Lung (tissue), 11 donors: ENCODE measurements at regions not wholly inside any gene's neighbourhood (a gene's known extent, or its start where the extent isn't known, plus 50 kb on each side); places are given as distances from the start of the nearest gene placed in this dataset.

Source experiments
- ATAC-seq: fragments of 200-7000 bp; cut with Tn5 transposase; one replicate; pipeline ENCODE4 v1.9.1; 2020; ENCODE audit warnings: moderate number of reproducible peaks; ENCODE audit not compliant: insufficient read depth, low FRiP score
- DNase-seq, 3 donors: peaks; one replicate each; pipeline ENCODE4 v3.0.0-alpha.2; 2013 to 2017
- H3K27ac ChIP-seq, 2 donors: one replicate each; pipeline ENCODE4 v1.5.1; 2013; ENCODE audit warnings: mild to moderate bottlenecking in 2 of 2, moderate library complexity in 2 of 2, control low read depth in 1 of 2, inconsistent platforms in 1 of 2, low read depth in 1 of 2, low read length in 1 of 2
- H3K27me3 ChIP-seq, 3 donors: one replicate each; pipeline ENCODE4 v1.5.1; 2013; ENCODE audit warnings: low read length in 2 of 3; ENCODE audit not compliant: control insufficient read depth in 3 of 3, insufficient read depth in 3 of 3
- H3K36me3 ChIP-seq, 4 donors: one replicate each; pipeline ENCODE4 v1.5.1; 2013; ENCODE audit warnings: low read length in 4 of 4, mild to moderate bottlenecking in 1 of 4, moderate library complexity in 1 of 4; ENCODE audit not compliant: control insufficient read depth in 4 of 4, insufficient read depth in 4 of 4
- H3K4me1 ChIP-seq, 5 donors: one replicate each; pipeline ENCODE4 v1.5.1; 2013; ENCODE audit warnings: low read length in 5 of 5, mild to moderate bottlenecking in 2 of 5, moderate library complexity in 1 of 5; ENCODE audit not compliant: control insufficient read depth in 5 of 5, insufficient read depth in 5 of 5
- H3K4me3 ChIP-seq: one replicate; pipeline ENCODE4 v1.5.1; 2013; ENCODE audit warnings: mild to moderate bottlenecking, control low read depth, moderate library complexity
- H3K9ac ChIP-seq, 2 donors: one replicate each; pipeline ENCODE4 v1.5.1; 2013; ENCODE audit warnings: low read length in 2 of 2, control low read depth in 1 of 2; ENCODE audit not compliant: insufficient read depth in 1 of 2
- H3K9me3 ChIP-seq, 4 donors: one replicate each; pipeline ENCODE4 v1.5.1; 2013; ENCODE audit warnings: low read length in 3 of 4, mild to moderate bottlenecking in 1 of 4, moderate library complexity in 1 of 4; ENCODE audit not compliant: control insufficient read depth in 4 of 4, insufficient read depth in 3 of 4
- WGBS, 2 donors: extraction: QIAGEN DNeasy Blood & Tissue Kit; methylation state at CpG; one replicate each; pipeline ENCODE4 v1.1.7; 2013; 5-methylcytosine and 5-hydroxymethylcytosine counted together
- TF ChIP-seq, protein P1 (sequence below): IDR thresholded peaks from 2 replicates; pipeline ENCODE4 v1.5.1; 2012; ENCODE audit warnings: mild to moderate bottlenecking; ENCODE audit errors: control extremely low read depth, extremely low read depth
- donor health status: control.
- donor health status: control.
- donor health status: Bipolar disorder and iron deficiency.
- donor health status: healthy.
- donor health status: DM: yes; HTN: yes; CAD: no.

DNA sequence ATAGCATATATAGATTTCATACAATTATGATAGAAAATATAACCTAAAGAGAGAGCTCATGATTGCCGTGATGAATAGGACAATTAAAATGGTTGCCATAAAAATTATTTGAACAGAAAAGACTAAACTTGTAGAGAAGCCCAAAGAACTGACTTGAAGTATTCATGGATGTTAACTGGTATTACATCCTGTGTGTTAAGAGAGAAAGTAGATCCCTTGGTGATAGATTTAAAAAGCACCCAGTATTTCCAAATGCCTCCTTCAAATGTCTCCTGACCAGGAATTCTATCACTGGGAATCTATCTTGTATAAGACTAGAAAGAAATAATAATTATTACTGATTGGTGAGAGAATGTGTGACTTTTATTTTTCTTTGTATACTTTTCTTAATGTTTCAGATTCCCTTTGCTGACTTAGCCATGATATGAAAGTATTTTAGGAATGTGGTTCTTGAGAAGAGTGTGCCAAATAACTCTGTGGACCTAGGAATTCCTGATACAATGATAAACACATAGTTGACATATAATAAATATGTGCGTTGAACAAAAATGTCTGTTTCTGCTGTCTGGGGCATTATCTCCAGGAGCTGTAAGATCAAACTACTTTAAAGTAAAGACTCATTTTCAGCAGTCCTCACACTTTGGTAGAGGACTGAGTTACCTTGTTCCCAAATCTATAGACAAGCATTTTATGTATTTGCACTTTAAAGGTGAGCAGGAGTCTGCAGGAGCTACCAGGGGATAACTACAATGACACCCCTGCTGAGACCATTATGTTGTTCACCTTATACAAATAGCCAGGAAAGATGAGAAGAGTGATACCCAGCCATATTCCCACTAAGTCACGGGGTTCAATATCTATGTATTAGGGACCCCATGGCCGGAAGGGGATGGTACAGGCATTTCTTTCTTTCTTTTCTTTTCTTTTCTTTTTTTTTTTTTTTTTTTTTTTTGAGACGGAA, 211.1 kb upstream of the TLE4 start:
- TF ChIP-seq, protein P1, sequence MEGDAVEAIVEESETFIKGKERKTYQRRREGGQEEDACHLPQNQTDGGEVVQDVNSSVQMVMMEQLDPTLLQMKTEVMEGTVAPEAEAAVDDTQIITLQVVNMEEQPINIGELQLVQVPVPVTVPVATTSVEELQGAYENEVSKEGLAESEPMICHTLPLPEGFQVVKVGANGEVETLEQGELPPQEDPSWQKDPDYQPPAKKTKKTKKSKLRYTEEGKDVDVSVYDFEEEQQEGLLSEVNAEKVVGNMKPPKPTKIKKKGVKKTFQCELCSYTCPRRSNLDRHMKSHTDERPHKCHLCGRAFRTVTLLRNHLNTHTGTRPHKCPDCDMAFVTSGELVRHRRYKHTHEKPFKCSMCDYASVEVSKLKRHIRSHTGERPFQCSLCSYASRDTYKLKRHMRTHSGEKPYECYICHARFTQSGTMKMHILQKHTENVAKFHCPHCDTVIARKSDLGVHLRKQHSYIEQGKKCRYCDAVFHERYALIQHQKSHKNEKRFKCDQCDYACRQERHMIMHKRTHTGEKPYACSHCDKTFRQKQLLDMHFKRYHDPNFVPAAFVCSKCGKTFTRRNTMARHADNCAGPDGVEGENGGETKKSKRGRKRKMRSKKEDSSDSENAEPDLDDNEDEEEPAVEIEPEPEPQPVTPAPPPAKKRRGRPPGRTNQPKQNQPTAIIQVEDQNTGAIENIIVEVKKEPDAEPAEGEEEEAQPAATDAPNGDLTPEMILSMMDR = no peak
- ATAC-seq = no peak

DNA sequence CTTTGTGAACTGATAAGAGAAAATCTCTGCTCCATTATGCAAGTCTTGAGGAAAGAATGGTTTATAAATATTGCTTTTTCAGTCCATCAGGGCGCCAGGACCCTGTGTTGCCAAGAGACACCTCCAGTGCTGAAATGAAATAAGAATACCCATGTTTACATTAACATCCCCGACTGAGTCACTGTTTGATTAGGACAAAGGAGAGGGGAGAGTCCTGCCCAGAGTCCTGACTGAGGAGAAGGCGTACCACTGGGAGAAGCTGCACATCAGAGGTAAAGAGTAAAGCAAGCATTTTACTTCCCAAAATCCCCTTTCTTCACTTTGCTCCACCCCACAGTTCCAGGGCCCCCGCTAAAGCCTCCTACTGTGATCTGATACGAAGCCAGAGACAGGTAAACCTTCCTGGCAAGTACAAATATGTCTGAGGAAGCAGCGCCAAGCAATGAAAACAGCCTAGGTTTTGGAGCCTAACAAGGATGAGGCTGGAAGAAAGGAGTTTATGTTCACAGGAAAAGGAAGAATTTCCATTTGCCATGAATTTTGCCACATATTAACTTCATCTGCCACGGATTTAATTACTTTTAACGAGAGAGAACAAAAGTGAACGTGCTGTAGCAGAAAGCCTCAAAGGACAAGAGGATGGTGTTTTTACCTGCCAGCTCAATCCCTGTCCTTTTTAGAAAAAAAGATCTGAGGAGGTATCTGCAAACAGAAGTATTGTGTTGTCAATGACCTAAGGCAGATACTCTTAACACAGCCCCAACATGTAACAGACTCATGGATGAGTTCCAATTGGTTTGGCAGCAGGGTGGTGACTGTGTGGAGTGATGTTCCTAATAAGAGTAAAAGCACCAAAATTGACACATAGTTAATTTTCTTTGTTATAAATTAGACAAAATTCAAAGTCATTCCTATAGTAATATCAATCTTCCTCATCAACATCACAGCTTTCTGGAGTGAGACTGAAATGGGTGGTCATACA, 209.4 kb upstream of the TLE4 start:
- Histone ChIP-seq H3K27ac (no peak overlapping the region), H3K9me3 (peaks cover 0 to 2% (median 0%) of the 10 kb centered on the region in 4 donors), H3K4me3 (no peak overlapping the region), H3K4me1 (peaks cover 0 to 11% (median 0%) of the 10 kb centered on the region in 5 donors), H3K36me3 (no peaks in the 10 kb centered on the region), H3K9ac (no peak overlapping the region), H3K27me3 (no peaks in the 10 kb centered on the region)
- TF ChIP-seq, protein P1 = no peak
- DNase-seq (no peak), ATAC-seq (no peak)
- 66 to 81% methylated on average over 9 of the region's 9 CpGs for WGBS, 2 donors

More for the DNA sequence above, 211.1 kb upstream of the TLE4 start:
- H3K9ac ChIP-seq = no peak overlapping the region
- H3K36me3 ChIP-seq = no peaks in the 10 kb centered on the region
- DNase-seq = peak in 2 of 3 donors; percentile 11 to 16
- peaks cover 0 to 2% (median 0%) of the 10 kb centered on the region in 4 donors for H3K9me3 ChIP-seq
- no peak overlapping the region for H3K4me3 ChIP-seq
- no peaks in the 10 kb centered on the region for H3K27me3 ChIP-seq
- no peak overlapping the region for H3K27ac ChIP-seq
- 77 to 90% methylated on average over 5 of the region's 5 CpGs for WGBS, 2 donors
- H3K4me1 ChIP-seq = peaks cover 0 to 16% (median 0%) of the 10 kb centered on the region in 5 donors

DNA sequence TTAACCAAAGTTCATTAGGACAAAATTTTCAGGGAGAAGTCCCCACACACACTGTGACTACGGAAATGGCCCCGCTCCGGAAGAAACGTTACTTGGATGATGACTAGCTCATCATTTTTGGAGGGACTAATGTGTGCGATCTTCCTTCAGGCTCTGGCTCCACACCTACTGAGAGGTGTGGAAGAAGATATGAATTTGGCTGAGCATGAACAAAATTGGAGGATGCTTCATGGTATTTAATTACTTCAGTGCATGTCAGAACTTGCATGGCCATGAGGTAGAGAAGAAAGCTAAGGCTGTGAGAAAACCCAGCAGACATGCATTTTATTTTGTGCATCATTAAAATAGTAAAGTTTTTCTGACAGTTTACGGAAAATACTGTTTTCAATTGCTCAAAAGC, 202.1 kb upstream of the TLE4 start:
- Histone ChIP-seq H3K36me3 (no peaks in the 10 kb centered on the region), H3K9ac (no peak overlapping the region), H3K9me3 (no peaks in the 10 kb centered on the region), H3K27me3 (no peaks in the 10 kb centered on the region), H3K4me3 (no peak overlapping the region), H3K4me1 (no peaks in the 10 kb centered on the region), H3K27ac (no peak overlapping the region)
- DNase-seq = no peak
- ATAC-seq = no peak
- TF ChIP-seq, protein P1 = no peak
- 95 to 97% methylated on average over 6 of the region's 6 CpGs for WGBS, 2 donors
